NB4 (cell line): ENCODE measurements at regions not wholly inside any gene's neighbourhood (a gene's known extent, or its start where the extent isn't known, plus 50 kb on each side); places are given as distances from the start of the nearest gene placed in this dataset.

Source experiments
- POLR2A ChIP-seq: IDR thresholded peaks from 2 replicates; pipeline ENCODE4 v1.6.1; 2011; ENCODE audit warnings: mild to moderate bottlenecking; ENCODE audit not compliant: insufficient read length; ENCODE audit errors: extremely low read depth
- TF ChIP-seq, protein P1 (sequence below): IDR thresholded peaks from one replicate; pipeline ENCODE4 v1.5.1; 2012; ENCODE audit warnings: low read depth, low read length
- TF ChIP-seq, protein P2 (sequence below): IDR thresholded peaks from 2 replicates; pipeline ENCODE4 v1.6.1; 2011; ENCODE audit warnings: low read depth, low read length

DNA sequence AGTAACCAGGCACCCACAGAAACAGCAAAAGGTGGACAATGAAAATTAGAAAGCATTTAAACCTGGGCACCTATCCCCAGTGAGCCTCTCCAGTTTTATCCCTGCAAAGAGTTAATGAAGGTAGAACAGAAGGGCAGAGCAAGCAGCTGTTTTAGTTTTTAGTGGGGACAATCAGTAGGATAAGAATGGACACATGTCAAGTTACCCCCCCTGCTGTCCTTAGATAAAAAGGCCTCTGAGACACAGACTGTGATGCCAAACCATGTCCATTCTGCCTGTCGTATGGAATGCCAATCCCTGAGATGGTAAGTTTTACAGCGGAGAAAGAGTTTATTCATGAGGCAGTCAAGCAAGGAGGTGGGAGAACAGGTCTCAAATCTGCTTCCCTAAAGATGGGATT lies 162.6 kb upstream of the AGR3 start:
- TF ChIP-seq, protein P1, sequence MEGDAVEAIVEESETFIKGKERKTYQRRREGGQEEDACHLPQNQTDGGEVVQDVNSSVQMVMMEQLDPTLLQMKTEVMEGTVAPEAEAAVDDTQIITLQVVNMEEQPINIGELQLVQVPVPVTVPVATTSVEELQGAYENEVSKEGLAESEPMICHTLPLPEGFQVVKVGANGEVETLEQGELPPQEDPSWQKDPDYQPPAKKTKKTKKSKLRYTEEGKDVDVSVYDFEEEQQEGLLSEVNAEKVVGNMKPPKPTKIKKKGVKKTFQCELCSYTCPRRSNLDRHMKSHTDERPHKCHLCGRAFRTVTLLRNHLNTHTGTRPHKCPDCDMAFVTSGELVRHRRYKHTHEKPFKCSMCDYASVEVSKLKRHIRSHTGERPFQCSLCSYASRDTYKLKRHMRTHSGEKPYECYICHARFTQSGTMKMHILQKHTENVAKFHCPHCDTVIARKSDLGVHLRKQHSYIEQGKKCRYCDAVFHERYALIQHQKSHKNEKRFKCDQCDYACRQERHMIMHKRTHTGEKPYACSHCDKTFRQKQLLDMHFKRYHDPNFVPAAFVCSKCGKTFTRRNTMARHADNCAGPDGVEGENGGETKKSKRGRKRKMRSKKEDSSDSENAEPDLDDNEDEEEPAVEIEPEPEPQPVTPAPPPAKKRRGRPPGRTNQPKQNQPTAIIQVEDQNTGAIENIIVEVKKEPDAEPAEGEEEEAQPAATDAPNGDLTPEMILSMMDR, result no peak
- no peak for TF ChIP-seq POLR2A
- TF ChIP-seq, protein P2, sequence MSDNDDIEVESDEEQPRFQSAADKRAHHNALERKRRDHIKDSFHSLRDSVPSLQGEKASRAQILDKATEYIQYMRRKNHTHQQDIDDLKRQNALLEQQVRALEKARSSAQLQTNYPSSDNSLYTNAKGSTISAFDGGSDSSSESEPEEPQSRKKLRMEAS, result no peak
